IPS-15b (cell line): ENCODE measurements at regions not wholly inside any gene's neighbourhood (a gene's known extent, or its start where the extent isn't known, plus 50 kb on each side); places are given as distances from the start of the nearest gene placed in this dataset.

ENCODE experiments used
- H3K27me3 ChIP-seq: one replicate; pipeline ENCODE4 v1.6.1; 2013; ENCODE audit warnings: low read length; ENCODE audit not compliant: control insufficient read depth, insufficient read depth
- H3K36me3 ChIP-seq: one replicate; pipeline ENCODE4 v1.6.1; 2013; ENCODE audit warnings: low read length; ENCODE audit not compliant: control insufficient read depth, insufficient read depth
- H3K4me1 ChIP-seq: one replicate; pipeline ENCODE4 v1.6.1; 2013; ENCODE audit warnings: mild to moderate bottlenecking, low read length; ENCODE audit not compliant: control insufficient read depth, insufficient read depth
- H3K4me3 ChIP-seq: one replicate; pipeline ENCODE4 v1.5.1; 2013; ENCODE audit warnings: low read depth, low read length
- H3K9ac ChIP-seq: one replicate; pipeline ENCODE4 v1.6.1; 2013; ENCODE audit warnings: low read depth, mild to moderate bottlenecking, low read length
- H3K9me3 ChIP-seq: one replicate; pipeline ENCODE4 v1.6.1; 2013; ENCODE audit warnings: mild to moderate bottlenecking, low read length; ENCODE audit not compliant: control insufficient read depth, insufficient read depth

GRCh38 chr14:34345718-34346465 is 116.1 kb downstream of the SPTSSA start:
- no peaks in the 10 kb centered on the region for H3K36me3 ChIP-seq
- H3K9ac ChIP-seq: no peak overlapping the region
- H3K4me1 ChIP-seq: no peaks in the 10 kb centered on the region
- H3K9me3 ChIP-seq: peaks cover 2% of the 10 kb centered on the region
- H3K4me3 ChIP-seq: no peak overlapping the region
- H3K27me3 ChIP-seq: no peaks in the 10 kb centered on the region

- Histone ChIP-seq H3K27me3 (no peaks in the 10 kb centered on the region), H3K4me3 (no peak overlapping the region), H3K36me3 (no peaks in the 10 kb centered on the region), H3K4me1 (no peaks in the 10 kb centered on the region), H3K9ac (no peak overlapping the region), H3K9me3 (peaks cover 2% of the 10 kb centered on the region)
These were observed 117.7 kb downstream of the SPTSSA start for GRCh38 chr14:34344318-34344717.

- no peaks in the 10 kb centered on the region for H3K4me1 ChIP-seq
- H3K9ac ChIP-seq: no peak overlapping the region
- no peaks in the 10 kb centered on the region for H3K36me3 ChIP-seq
- no peak overlapping the region for H3K4me3 ChIP-seq
- H3K27me3 ChIP-seq: no peaks in the 10 kb centered on the region
- peaks cover 2% of the 10 kb centered on the region for H3K9me3 ChIP-seq
These were observed 121.9 kb downstream of the SPTSSA start for GRCh38 chr14:34340025-34340625.

GRCh38 chr14:34338056-34338455 is 124.0 kb downstream of the SPTSSA start:
- Histone ChIP-seq H3K9ac (no peak overlapping the region), H3K36me3 (no peaks in the 10 kb centered on the region), H3K27me3 (no peaks in the 10 kb centered on the region), H3K4me3 (no peak overlapping the region), H3K9me3 (peaks cover 2% of the 10 kb centered on the region), H3K4me1 (no peaks in the 10 kb centered on the region)

GRCh38 chr14:34336501-34336900 is 125.5 kb downstream of the SPTSSA start:
- no peak overlapping the region for H3K9ac ChIP-seq
- H3K36me3 ChIP-seq: no peaks in the 10 kb centered on the region
- no peak overlapping the region for H3K4me3 ChIP-seq
- H3K9me3 ChIP-seq: no peaks in the 10 kb centered on the region
- no peaks in the 10 kb centered on the region for H3K27me3 ChIP-seq
- no peaks in the 10 kb centered on the region for H3K4me1 ChIP-seq

GRCh38 chr14:34335968-34336367 is 126.1 kb downstream of the SPTSSA start:
- no peaks in the 10 kb centered on the region for H3K9me3 ChIP-seq
- H3K4me1 ChIP-seq: no peaks in the 10 kb centered on the region
- H3K27me3 ChIP-seq: no peaks in the 10 kb centered on the region
- no peak overlapping the region for H3K4me3 ChIP-seq
- H3K36me3 ChIP-seq: no peaks in the 10 kb centered on the region
- H3K9ac ChIP-seq: no peak overlapping the region

- H3K4me3 ChIP-seq: no peak overlapping the region
- no peaks in the 10 kb centered on the region for H3K4me1 ChIP-seq
- no peaks in the 10 kb centered on the region for H3K27me3 ChIP-seq
- H3K9ac ChIP-seq: no peak overlapping the region
- H3K36me3 ChIP-seq: no peaks in the 10 kb centered on the region
- H3K9me3 ChIP-seq: no peaks in the 10 kb centered on the region
These were observed 127.7 kb downstream of the SPTSSA start for GRCh38 chr14:34334329-34334728.

- Histone ChIP-seq H3K9me3 (no peaks in the 10 kb centered on the region), H3K27me3 (no peaks in the 10 kb centered on the region), H3K4me1 (no peaks in the 10 kb centered on the region), H3K9ac (no peak overlapping the region), H3K4me3 (no peak overlapping the region), H3K36me3 (no peaks in the 10 kb centered on the region)
These were observed 130.1 kb downstream of the SPTSSA start for GRCh38 chr14:34331728-34332623.

- no peak overlapping the region for H3K4me3 ChIP-seq
- H3K36me3 ChIP-seq: no peaks in the 10 kb centered on the region
- no peak overlapping the region for H3K9ac ChIP-seq
- H3K9me3 ChIP-seq: no peaks in the 10 kb centered on the region
- no peaks in the 10 kb centered on the region for H3K27me3 ChIP-seq
- no peaks in the 10 kb centered on the region for H3K4me1 ChIP-seq
These were observed 131.2 kb downstream of the SPTSSA start for GRCh38 chr14:34330846-34331245.

GRCh38 chr14:34329301-34329700 is 132.7 kb downstream of the SPTSSA start:
- Histone ChIP-seq H3K27me3 (no peaks in the 10 kb centered on the region), H3K4me3 (no peak overlapping the region), H3K36me3 (no peaks in the 10 kb centered on the region), H3K9me3 (no peaks in the 10 kb centered on the region), H3K4me1 (no peaks in the 10 kb centered on the region), H3K9ac (no peak overlapping the region)

- H3K9ac ChIP-seq: no peak overlapping the region
- no peaks in the 10 kb centered on the region for H3K36me3 ChIP-seq
- no peaks in the 10 kb centered on the region for H3K4me1 ChIP-seq
- no peaks in the 10 kb centered on the region for H3K9me3 ChIP-seq
- no peak overlapping the region for H3K4me3 ChIP-seq
- H3K27me3 ChIP-seq: no peaks in the 10 kb centered on the region
These were observed 133.9 kb downstream of the SPTSSA start for GRCh38 chr14:34328178-34328577.
